Gastroesophageal sphincter (tissue), 3 donors: ENCODE measurements at regions not wholly inside any gene's neighbourhood (a gene's known extent, or its start where the extent isn't known, plus 50 kb on each side); places are given as distances from the start of the nearest gene placed in this dataset.

Source experiments
- EP300 ChIP-seq: sonication (generic); formaldehyde crosslinking; IDR thresholded peaks from one replicate; pipeline ENCODE4 v1.6.1; 2017; ENCODE audit warnings: antibody characterized with exemption, mild to moderate bottlenecking
- POLR2A ChIP-seq, 2 donors: fragments of 450-650 bp; IDR thresholded peaks; one replicate each; pipeline ENCODE4 v1.6.1; 2017; ENCODE audit warnings: antibody characterized with exemption in 2 of 2, mild to moderate bottlenecking in 2 of 2, moderate library complexity in 1 of 2
- POLR2AphosphoS5 ChIP-seq: sonication (generic); formaldehyde crosslinking; IDR thresholded peaks from one replicate; pipeline ENCODE4 v1.6.1; 2017; ENCODE audit warnings: antibody characterized with exemption
- TF ChIP-seq, protein P1 (sequence below), 4 experiments: fragments of 200-600 bp in 2 of 4; fragments of 450-650 bp in 2 of 4; sonication (generic) in 1 of 4; IDR thresholded peaks; one replicate each; pipeline ENCODE4 v1.5.1; 2017 to 2019; ENCODE audit warnings: antibody characterized with exemption in 4 of 4, mild to moderate bottlenecking in 2 of 4, moderate library complexity in 2 of 4

DNA sequence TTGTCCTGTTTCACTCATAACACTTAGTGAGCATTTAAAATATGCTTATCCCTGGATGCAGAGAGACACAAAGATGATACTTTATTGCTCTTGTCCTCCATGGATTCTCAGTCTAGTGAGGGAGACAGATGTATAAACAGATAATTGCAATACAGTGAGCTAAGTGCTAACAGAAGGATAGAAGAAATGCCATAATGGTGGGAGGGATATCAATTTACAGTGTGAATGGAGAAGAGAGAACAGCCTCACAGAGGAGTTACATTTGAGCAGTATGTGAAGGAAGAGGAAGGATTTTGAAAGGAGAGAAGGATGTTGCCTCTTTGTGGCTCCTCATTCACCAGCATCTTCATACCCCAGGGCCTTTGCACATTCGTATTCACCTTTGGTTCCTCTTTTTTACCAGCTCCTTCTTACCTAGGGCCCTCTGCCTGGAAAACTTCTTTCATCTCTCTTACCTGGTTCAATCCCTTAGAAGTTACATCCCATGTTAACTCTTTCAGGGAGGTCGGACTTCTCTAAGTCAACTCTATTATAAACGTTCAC is 341.7 kb downstream of the PRL start:
- no peak for TF ChIP-seq POLR2AphosphoS5
- TF ChIP-seq, protein P1, sequence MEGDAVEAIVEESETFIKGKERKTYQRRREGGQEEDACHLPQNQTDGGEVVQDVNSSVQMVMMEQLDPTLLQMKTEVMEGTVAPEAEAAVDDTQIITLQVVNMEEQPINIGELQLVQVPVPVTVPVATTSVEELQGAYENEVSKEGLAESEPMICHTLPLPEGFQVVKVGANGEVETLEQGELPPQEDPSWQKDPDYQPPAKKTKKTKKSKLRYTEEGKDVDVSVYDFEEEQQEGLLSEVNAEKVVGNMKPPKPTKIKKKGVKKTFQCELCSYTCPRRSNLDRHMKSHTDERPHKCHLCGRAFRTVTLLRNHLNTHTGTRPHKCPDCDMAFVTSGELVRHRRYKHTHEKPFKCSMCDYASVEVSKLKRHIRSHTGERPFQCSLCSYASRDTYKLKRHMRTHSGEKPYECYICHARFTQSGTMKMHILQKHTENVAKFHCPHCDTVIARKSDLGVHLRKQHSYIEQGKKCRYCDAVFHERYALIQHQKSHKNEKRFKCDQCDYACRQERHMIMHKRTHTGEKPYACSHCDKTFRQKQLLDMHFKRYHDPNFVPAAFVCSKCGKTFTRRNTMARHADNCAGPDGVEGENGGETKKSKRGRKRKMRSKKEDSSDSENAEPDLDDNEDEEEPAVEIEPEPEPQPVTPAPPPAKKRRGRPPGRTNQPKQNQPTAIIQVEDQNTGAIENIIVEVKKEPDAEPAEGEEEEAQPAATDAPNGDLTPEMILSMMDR (IDR thresholded peaks at IDR 0.05), result no peak
- TF ChIP-seq POLR2A (IDR thresholded peaks at IDR 0.05), result no peak
- TF ChIP-seq EP300, result no peak
